PFSK-1 (cell line): ENCODE measurements at regions not wholly inside any gene's neighbourhood (a gene's known extent, or its start where the extent isn't known, plus 50 kb on each side); places are given as distances from the start of the nearest gene placed in this dataset.

Experiments
- FOXP2 ChIP-seq: optimal IDR thresholded peaks from 2 replicates; pipeline ENCODE3; 2011; ENCODE audit warnings: borderline replicate concordance, control low read depth, inconsistent platforms; ENCODE audit not compliant: insufficient read depth; ENCODE audit errors: extremely low read length, extremely low read depth
- POLR2AphosphoS5 ChIP-seq: IDR thresholded peaks from 2 replicates; pipeline ENCODE4 v1.6.1; 2012; ENCODE audit warnings: low read depth, mild to moderate bottlenecking, control low read depth, low read length, moderate library complexity
- SIN3A ChIP-seq: IDR thresholded peaks from 2 replicates; pipeline ENCODE4 v1.6.1; 2012; ENCODE audit warnings: mild to moderate bottlenecking, low read length, moderate library complexity, borderline replicate concordance; ENCODE audit not compliant: insufficient read depth
- TAF1 ChIP-seq: IDR thresholded peaks from 2 replicates; pipeline ENCODE4 v1.6.1; 2012; ENCODE audit warnings: low read length, control low read depth, borderline replicate concordance; ENCODE audit not compliant: insufficient read depth
- TF ChIP-seq, protein P1 (sequence below), 2 experiments: IDR thresholded peaks; 2 replicates each; pipeline versions ENCODE4 v1.6.1 to v1.8.0; 2011 to 2012; ENCODE audit warnings: low read depth in 2 of 2, low read length in 2 of 2, control low read depth in 1 of 2, inconsistent platforms in 1 of 2, mild to moderate bottlenecking in 1 of 2, moderate library complexity in 1 of 2; ENCODE audit not compliant: insufficient read depth in 1 of 2

GRCh38 chr6:91453224-91453878 lies 866.5 kb upstream of the MAP3K7 start:
- no peak for TF ChIP-seq POLR2AphosphoS5
- no peak for TF ChIP-seq SIN3A
- TF ChIP-seq TAF1, result no peak
- no peak for TF ChIP-seq FOXP2
- TF ChIP-seq, protein P1, sequence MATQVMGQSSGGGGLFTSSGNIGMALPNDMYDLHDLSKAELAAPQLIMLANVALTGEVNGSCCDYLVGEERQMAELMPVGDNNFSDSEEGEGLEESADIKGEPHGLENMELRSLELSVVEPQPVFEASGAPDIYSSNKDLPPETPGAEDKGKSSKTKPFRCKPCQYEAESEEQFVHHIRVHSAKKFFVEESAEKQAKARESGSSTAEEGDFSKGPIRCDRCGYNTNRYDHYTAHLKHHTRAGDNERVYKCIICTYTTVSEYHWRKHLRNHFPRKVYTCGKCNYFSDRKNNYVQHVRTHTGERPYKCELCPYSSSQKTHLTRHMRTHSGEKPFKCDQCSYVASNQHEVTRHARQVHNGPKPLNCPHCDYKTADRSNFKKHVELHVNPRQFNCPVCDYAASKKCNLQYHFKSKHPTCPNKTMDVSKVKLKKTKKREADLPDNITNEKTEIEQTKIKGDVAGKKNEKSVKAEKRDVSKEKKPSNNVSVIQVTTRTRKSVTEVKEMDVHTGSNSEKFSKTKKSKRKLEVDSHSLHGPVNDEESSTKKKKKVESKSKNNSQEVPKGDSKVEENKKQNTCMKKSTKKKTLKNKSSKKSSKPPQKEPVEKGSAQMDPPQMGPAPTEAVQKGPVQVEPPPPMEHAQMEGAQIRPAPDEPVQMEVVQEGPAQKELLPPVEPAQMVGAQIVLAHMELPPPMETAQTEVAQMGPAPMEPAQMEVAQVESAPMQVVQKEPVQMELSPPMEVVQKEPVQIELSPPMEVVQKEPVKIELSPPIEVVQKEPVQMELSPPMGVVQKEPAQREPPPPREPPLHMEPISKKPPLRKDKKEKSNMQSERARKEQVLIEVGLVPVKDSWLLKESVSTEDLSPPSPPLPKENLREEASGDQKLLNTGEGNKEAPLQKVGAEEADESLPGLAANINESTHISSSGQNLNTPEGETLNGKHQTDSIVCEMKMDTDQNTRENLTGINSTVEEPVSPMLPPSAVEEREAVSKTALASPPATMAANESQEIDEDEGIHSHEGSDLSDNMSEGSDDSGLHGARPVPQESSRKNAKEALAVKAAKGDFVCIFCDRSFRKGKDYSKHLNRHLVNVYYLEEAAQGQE (IDR thresholded peaks at IDR 0.05; ENCODE audit: insufficient read depth in 1 of 2, low read depth in 2 of 2, low read length in 2 of 2), result no peak
